Vagina (tissue), 2 donors: ENCODE measurements at regions not wholly inside any gene's neighbourhood (a gene's known extent, or its start where the extent isn't known, plus 50 kb on each side); places are given as distances from the start of the nearest gene placed in this dataset.

Experiments used
- POLR2A ChIP-seq, 2 donors: fragments of 450-650 bp; IDR thresholded peaks; one replicate each; pipeline ENCODE4 v1.6.1; 2017; ENCODE audit warnings: antibody characterized with exemption in 2 of 2, mild to moderate bottlenecking in 2 of 2, moderate library complexity in 2 of 2
- POLR2AphosphoS5 ChIP-seq, 2 donors: sonication (generic); formaldehyde crosslinking; IDR thresholded peaks; one replicate each; pipeline ENCODE4 v1.9.0; 2017; ENCODE audit warnings: antibody characterized with exemption in 2 of 2, mild to moderate bottlenecking in 2 of 2, low read depth in 1 of 2; ENCODE audit not compliant: insufficient read depth in 1 of 2
- TF ChIP-seq, protein P1 (sequence below), 3 experiments: fragments of 450-650 bp in 2 of 3; fragments of 200-600 bp in 1 of 3; sonication (generic) in 1 of 3; IDR thresholded peaks; one replicate each; pipeline ENCODE4 v1.5.1; 2017 to 2019; ENCODE audit warnings: antibody characterized with exemption in 3 of 3, mild to moderate bottlenecking in 2 of 3, moderate library complexity in 2 of 3

DNA sequence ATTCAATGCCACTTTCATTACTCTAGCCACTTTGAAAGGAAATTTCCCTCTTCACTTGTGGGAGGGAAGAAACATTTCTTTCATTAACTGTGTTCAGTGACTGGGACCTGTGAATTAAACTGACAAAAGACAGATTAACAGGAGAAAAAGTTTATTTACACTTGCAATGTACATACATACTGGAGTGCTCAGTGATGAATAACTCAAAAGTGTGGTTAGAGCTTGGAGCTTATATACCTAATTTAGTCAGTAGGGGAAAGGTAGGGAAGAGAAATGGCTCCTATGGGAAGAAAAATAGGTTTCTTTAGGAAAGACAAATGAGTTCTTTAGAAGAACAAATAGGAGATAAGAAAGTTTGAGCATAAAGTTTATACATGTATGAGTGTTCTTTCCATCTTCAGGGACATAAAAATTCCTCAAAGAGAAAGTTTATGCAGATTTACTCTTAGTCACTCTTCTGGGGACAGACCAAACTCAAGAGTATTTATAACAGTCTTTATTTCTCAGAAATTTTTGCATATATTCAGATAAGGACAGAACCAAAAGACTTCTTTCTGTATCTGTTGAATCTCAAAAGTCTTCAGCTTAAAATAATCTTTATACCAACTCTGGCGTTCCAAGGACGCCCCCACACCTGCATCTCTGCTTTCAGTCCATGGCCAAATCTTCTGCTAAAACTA lies 120.0 kb upstream of the RAI14 start:
- TF ChIP-seq, protein P1, sequence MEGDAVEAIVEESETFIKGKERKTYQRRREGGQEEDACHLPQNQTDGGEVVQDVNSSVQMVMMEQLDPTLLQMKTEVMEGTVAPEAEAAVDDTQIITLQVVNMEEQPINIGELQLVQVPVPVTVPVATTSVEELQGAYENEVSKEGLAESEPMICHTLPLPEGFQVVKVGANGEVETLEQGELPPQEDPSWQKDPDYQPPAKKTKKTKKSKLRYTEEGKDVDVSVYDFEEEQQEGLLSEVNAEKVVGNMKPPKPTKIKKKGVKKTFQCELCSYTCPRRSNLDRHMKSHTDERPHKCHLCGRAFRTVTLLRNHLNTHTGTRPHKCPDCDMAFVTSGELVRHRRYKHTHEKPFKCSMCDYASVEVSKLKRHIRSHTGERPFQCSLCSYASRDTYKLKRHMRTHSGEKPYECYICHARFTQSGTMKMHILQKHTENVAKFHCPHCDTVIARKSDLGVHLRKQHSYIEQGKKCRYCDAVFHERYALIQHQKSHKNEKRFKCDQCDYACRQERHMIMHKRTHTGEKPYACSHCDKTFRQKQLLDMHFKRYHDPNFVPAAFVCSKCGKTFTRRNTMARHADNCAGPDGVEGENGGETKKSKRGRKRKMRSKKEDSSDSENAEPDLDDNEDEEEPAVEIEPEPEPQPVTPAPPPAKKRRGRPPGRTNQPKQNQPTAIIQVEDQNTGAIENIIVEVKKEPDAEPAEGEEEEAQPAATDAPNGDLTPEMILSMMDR (IDR thresholded peaks at IDR 0.05), result no peak
- TF ChIP-seq POLR2A (IDR thresholded peaks at IDR 0.05), result no peak
- no peak for TF ChIP-seq POLR2AphosphoS5 (IDR thresholded peaks at IDR 0.05; ENCODE audit: insufficient read depth in 1 of 2, low read depth in 1 of 2)
